Glomerular endothelial cell (primary cell): ENCODE measurements at regions not wholly inside any gene's neighbourhood (a gene's known extent, or its start where the extent isn't known, plus 50 kb on each side); places are given as distances from the start of the nearest gene placed in this dataset.

Experiments
- DNase-seq: peaks from one replicate; pipeline ENCODE4 v3.0.0-alpha.2; 2011; ENCODE audit warnings: low read depth, low spot score; ENCODE audit errors: extremely low read depth

- DNase-seq: no peak
Measured at GRCh38 chr7:22589641-22590201, 89.7 kb upstream of the STEAP1B start.

- DNase-seq: no peak
Measured at GRCh38 chr7:22588351-22588750, 88.4 kb upstream of the STEAP1B start.

- no peak for DNase-seq
Measured at GRCh38 chr7:22587322-22587721, 87.3 kb upstream of the STEAP1B start.

- DNase-seq: no peak
Measured at GRCh38 chr7:22586786-22587140, 86.8 kb upstream of the STEAP1B start.

- no peak for DNase-seq
Measured at GRCh38 chr7:22586101-22586785, 86.3 kb upstream of the STEAP1B start.

- DNase-seq: no peak
Measured at GRCh38 chr7:22584179-22584578, 84.2 kb upstream of the STEAP1B start.

- DNase-seq: peak; percentile 96
Measured at GRCh38 chr7:22582863-22583622, 83.1 kb upstream of the STEAP1B start.

- DNase-seq: no peak
Measured at GRCh38 chr7:22581099-22581498, 81.1 kb upstream of the STEAP1B start.

GRCh38 chr7:22579961-22580360, 80.0 kb upstream of the STEAP1B start:
- no peak for DNase-seq

- DNase-seq: peak; percentile 95
Measured at GRCh38 chr7:22578007-22578733, 78.2 kb upstream of the STEAP1B start.

- peak; percentile 86 for DNase-seq
Measured at GRCh38 chr7:22577470-22578001, 77.5 kb upstream of the STEAP1B start.

- DNase-seq: no peak
Measured at GRCh38 chr7:22576612-22577469, 76.9 kb upstream of the STEAP1B start.

- DNase-seq: no peak
Measured at GRCh38 chr7:22574754-22575520, 74.9 kb upstream of the STEAP1B start.

- DNase-seq: no peak
Measured at GRCh38 chr7:22572937-22573336, 72.9 kb upstream of the STEAP1B start.

- no peak for DNase-seq
Measured at GRCh38 chr7:22572292-22572691, 72.3 kb upstream of the STEAP1B start.

- DNase-seq: no peak
Measured at GRCh38 chr7:22571766-22572165, 71.8 kb upstream of the STEAP1B start.

GRCh38 chr7:22569586-22570321, 69.8 kb upstream of the STEAP1B start:
- no peak for DNase-seq

GRCh38 chr7:22566592-22566991, 66.6 kb upstream of the STEAP1B start:
- no peak for DNase-seq

- DNase-seq: no peak
Measured at GRCh38 chr7:22566176-22566575, 66.2 kb upstream of the STEAP1B start.
